ENCODE measurements at regions not wholly inside any gene's neighbourhood (a gene's known extent, or its start where the extent isn't known, plus 50 kb on each side); places are given as distances from the start of the nearest gene placed in this dataset.

GRCh38 chr7:12779947-12780346 lies 92.5 kb downstream of the ARL4A start:
- peak overlapping the region; percentile 61 for H2AFZ ChIP-seq
- POLR2A ChIA-PET (ENCODE audit: unreplicated experiment), result no interaction called here
- no peaks in the 10 kb centered on the region for H3K9me3 ChIP-seq (ENCODE audit: insufficient read depth, low read depth)
- CTCF ChIA-PET, result no interaction called here
- 0 out of 2 replicates have a peak, but pooled peaks cover 4% of the 10 kb centered on the region for H3K9me2 ChIP-seq (ENCODE audit: insufficient read depth)
- intact Hi-C loops (cut with micrococcal nuclease; ENCODE audit: unreplicated experiment), result no loop called here
- H3K4me2 ChIP-seq, result no peak overlapping the region
- BruUV-seq (replicated peaks), result no TSS peak
- H3K79me2 ChIP-seq (ENCODE audit: low read depth), result no peaks in the 10 kb centered on the region
- no peak overlapping the region for H3K27ac ChIP-seq
- TF ChIP-seq CTCF (conservative IDR thresholded peaks at IDR 0.05) (no peak), EZH2 (IDR thresholded peaks at IDR 0.05; ENCODE audit: low read depth) (no peak)
- no peaks in the 10 kb centered on the region for H4K20me1 ChIP-seq (ENCODE audit: insufficient read depth)
- no peak for DNase-seq
- no peak overlapping the region for H3K4me3 ChIP-seq
- no peaks in the 10 kb centered on the region for H3K27me3 ChIP-seq (ENCODE audit: insufficient read depth, low read depth)
- H3K36me3 ChIP-seq (ENCODE audit: low read depth), result no peaks in the 10 kb centered on the region
- H3K4me1 ChIP-seq (replicated peaks; ENCODE audit: insufficient read depth), result no peaks in the 10 kb centered on the region
- H3F3A ChIP-seq (ENCODE audit: insufficient read depth, low read depth), result no peaks in the 10 kb centered on the region

GRCh38 chr7:12783421-12784095 lies 96.1 kb downstream of the ARL4A start:
- H3F3A ChIP-seq (ENCODE audit: insufficient read depth, low read depth), result no peaks in the 10 kb centered on the region
- H3K4me3 ChIP-seq, result no peak overlapping the region
- H3K27ac ChIP-seq, result no peak overlapping the region
- H3K27me3 ChIP-seq (ENCODE audit: insufficient read depth, low read depth), result no peaks in the 10 kb centered on the region
- no TSS peak for BruUV-seq (replicated peaks)
- no peaks in the 10 kb centered on the region for H3K36me3 ChIP-seq (ENCODE audit: low read depth)
- DNase-seq, result no peak
- H3K4me2 ChIP-seq, result no peak overlapping the region
- H4K20me1 ChIP-seq (ENCODE audit: insufficient read depth), result no peaks in the 10 kb centered on the region
- ChIA-PET POLR2A (ENCODE audit: unreplicated experiment) (no interaction called here), CTCF (no interaction called here)
- H3K9me3 ChIP-seq (ENCODE audit: insufficient read depth, low read depth), result no peaks in the 10 kb centered on the region
- H2AFZ ChIP-seq, result no peak overlapping the region
- no peaks in the 10 kb centered on the region for H3K79me2 ChIP-seq (ENCODE audit: low read depth)
- 0 out of 2 replicates have a peak, but pooled peaks cover 4% of the 10 kb centered on the region for H3K9me2 ChIP-seq (ENCODE audit: insufficient read depth)
- TF ChIP-seq CTCF (conservative IDR thresholded peaks at IDR 0.05), result no peak
- no peak for TF ChIP-seq EZH2 (IDR thresholded peaks at IDR 0.05; ENCODE audit: low read depth)
- intact Hi-C loops (cut with micrococcal nuclease; ENCODE audit: unreplicated experiment), result no loop called here
- H3K4me1 ChIP-seq (replicated peaks; ENCODE audit: insufficient read depth), result no peaks in the 10 kb centered on the region

GRCh38 chr7:12785473-12785872 lies 98.0 kb downstream of the ARL4A start:
- no peak overlapping the region for H2AFZ ChIP-seq
- 0 out of 2 replicates have a peak, but pooled peaks cover 4% of the 10 kb centered on the region for H3K9me2 ChIP-seq (ENCODE audit: insufficient read depth)
- no peak overlapping the region for H3K27ac ChIP-seq
- H3K36me3 ChIP-seq (ENCODE audit: low read depth), result no peaks in the 10 kb centered on the region
- no peaks in the 10 kb centered on the region for H3K79me2 ChIP-seq (ENCODE audit: low read depth)
- TF ChIP-seq EZH2 (IDR thresholded peaks at IDR 0.05; ENCODE audit: low read depth) (no peak), CTCF (conservative IDR thresholded peaks at IDR 0.05) (no peak)
- BruUV-seq (replicated peaks), result no TSS peak
- DNase-seq, result no peak
- POLR2A ChIA-PET (ENCODE audit: unreplicated experiment), result interaction anchor here (0.7 kb wide), 1 partner anchor 180 kb away, joined by 4 read pairs; no protein-coding TSS in a partner anchor
- no peaks in the 10 kb centered on the region for H3K9me3 ChIP-seq (ENCODE audit: insufficient read depth, low read depth)
- CTCF ChIA-PET, result no interaction called here
- intact Hi-C loops (cut with micrococcal nuclease; ENCODE audit: unreplicated experiment), result no loop called here
- H3K4me2 ChIP-seq, result no peak overlapping the region
- H4K20me1 ChIP-seq (ENCODE audit: insufficient read depth), result no peaks in the 10 kb centered on the region
- no peaks in the 10 kb centered on the region for H3F3A ChIP-seq (ENCODE audit: insufficient read depth, low read depth)
- H3K4me1 ChIP-seq (replicated peaks; ENCODE audit: insufficient read depth), result no peaks in the 10 kb centered on the region
- no peak overlapping the region for H3K4me3 ChIP-seq
- no peaks in the 10 kb centered on the region for H3K27me3 ChIP-seq (ENCODE audit: insufficient read depth, low read depth)

Measured in PC-9 (cell line).